GM12865 (cell line): ENCODE measurements at regions not wholly inside any gene's neighbourhood (a gene's known extent, or its start where the extent isn't known, plus 50 kb on each side); places are given as distances from the start of the nearest gene placed in this dataset.

Experiments used
- DNase-seq: peaks from one replicate; pipeline ENCODE4 v3.0.0; 2010; ENCODE audit warnings: low read depth
- H3K4me3 ChIP-seq: 2 replicates; pipeline ENCODE4 v1.5.1; 2011; ENCODE audit warnings: mild to moderate bottlenecking, low read depth, low read length, control low read depth
- CTCF ChIP-seq: IDR thresholded peaks from 2 replicates; pipeline ENCODE4 v1.5.1; 2011; ENCODE audit warnings: low read length, control low read depth, low read depth, inconsistent platforms; ENCODE audit not compliant: insufficient read depth; ENCODE audit errors: missing control alignments

GRCh38 chr9:115285836-115286235, 167.9 kb upstream of the TNC start:
- no peak for DNase-seq
- no peak for TF ChIP-seq CTCF
- no peak overlapping the region for H3K4me3 ChIP-seq

GRCh38 chr9:115286411-115286810, 168.5 kb upstream of the TNC start:
- no peak overlapping the region for H3K4me3 ChIP-seq
- no peak for DNase-seq
- no peak for TF ChIP-seq CTCF

GRCh38 chr9:115289757-115290208, 171.8 kb upstream of the TNC start:
- no peak for DNase-seq
- no peak for TF ChIP-seq CTCF
- no peak overlapping the region for H3K4me3 ChIP-seq

GRCh38 chr9:115291841-115292240, 173.9 kb upstream of the TNC start:
- no peak for DNase-seq
- TF ChIP-seq CTCF, result no peak
- no peak overlapping the region for H3K4me3 ChIP-seq

- no peak for DNase-seq
- TF ChIP-seq CTCF, result no peak
- H3K4me3 ChIP-seq, result no peak overlapping the region
These were observed 174.8 kb upstream of the TNC start for GRCh38 chr9:115292584-115293279.

GRCh38 chr9:115295734-115296133, 177.8 kb upstream of the TNC start:
- TF ChIP-seq CTCF, result no peak
- no peak overlapping the region for H3K4me3 ChIP-seq
- DNase-seq, result no peak
